ENCODE measurements at regions not wholly inside any gene's neighbourhood (a gene's known extent, or its start where the extent isn't known, plus 50 kb on each side); places are given as distances from the start of the nearest gene placed in this dataset.

DNA sequence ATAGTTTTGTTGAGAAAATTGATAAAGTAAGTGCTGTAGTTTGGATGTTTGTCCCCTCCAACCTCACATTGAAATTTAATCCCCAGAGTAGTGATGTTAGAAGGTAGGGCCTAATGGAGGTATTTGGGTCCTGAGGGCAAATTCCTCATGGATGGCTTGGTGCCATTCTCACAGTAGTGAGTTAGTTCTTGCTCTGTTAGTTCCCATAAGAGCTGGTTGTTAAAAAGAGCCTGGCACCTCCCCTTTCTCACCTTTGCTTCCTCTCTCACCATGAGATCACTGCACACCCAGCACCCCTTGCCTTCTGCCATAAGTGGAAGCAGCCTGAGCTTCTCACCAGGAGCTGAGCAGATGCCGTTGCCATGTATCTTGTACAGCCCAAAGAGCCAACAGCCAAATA is 354.8 kb upstream of the NFIA start:
- POLR2A ChIA-PET = no interaction called here
- H3K4me3 Mint-ChIP-seq = no peak overlapping the region

DNA sequence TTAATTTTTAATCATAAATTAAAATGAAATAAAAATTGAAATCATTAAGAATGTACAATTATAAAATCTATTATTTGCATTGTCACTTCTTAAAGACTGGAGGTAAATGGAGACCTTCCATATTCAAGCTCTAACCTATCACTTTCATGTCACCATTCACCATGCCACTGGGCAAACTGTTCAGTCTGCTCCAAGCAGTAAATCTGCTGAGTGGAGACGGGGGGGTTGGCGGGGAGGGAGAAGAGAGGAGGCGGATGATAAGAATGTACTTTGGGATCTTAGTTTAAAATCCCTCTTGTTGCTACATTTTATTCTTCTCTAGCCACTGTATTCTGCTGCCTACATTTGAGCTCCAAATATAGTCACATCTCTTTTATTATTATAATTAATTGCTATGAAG is 365.9 kb upstream of the NFIA start:
- Mint-ChIP-seq H3K4me1 (no peaks in the 10 kb centered on the region), H3K27ac (no peak overlapping the region), H3K27me3 (no peaks in the 10 kb centered on the region), H3K4me3 (no peak overlapping the region), H3K36me3 (ENCODE audit: low read depth) (no peaks in the 10 kb centered on the region), H3K9me3 (peaks cover 5% of the 10 kb centered on the region)
- intact Hi-C loops (cut with micrococcal nuclease) = no loop called here
- DNase-seq (no peak), ATAC-seq (ENCODE audit: low read depth) (no peak)
- POLR2A ChIA-PET = no interaction called here
- no peak for TF ChIP-seq CTCF (IDR thresholded peaks at IDR 0.05)
- CTCF ChIA-PET = no interaction called here

More for the DNA sequence above, 354.8 kb upstream of the NFIA start:
- Mint-ChIP-seq H3K36me3 (ENCODE audit: low read depth) (no peaks in the 10 kb centered on the region), H3K9me3 (no peaks in the 10 kb centered on the region), H3K27ac (no peak overlapping the region), H3K27me3 (peaks cover 2% of the 10 kb centered on the region), H3K4me1 (no peaks in the 10 kb centered on the region)
- CTCF ChIA-PET = no interaction called here
- intact Hi-C loops (cut with micrococcal nuclease) = no loop called here
- ATAC-seq (ENCODE audit: low read depth) = no peak
- DNase-seq = no peak
- no peak for TF ChIP-seq CTCF (IDR thresholded peaks at IDR 0.05)

DNA sequence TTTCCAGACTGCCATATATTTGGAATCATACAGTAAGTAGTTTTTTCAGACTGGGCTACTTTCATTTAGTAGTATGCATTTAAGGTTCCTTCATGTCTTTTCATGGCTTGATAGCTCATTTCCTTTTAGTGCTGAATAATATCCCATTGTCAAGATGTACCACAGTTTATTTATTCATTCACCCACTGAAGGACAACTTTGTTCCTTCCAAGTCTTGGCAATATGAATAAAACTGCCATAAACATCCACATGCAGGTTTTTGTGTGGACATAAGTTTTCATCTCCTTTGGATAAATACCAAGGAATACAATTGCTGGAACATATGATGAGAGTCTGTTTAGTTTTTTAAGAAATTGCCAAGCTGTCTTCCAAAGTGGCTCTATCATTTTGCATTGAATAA is 366.4 kb upstream of the NFIA start:
- no peak for TF ChIP-seq CTCF (IDR thresholded peaks at IDR 0.05)
- no peaks in the 10 kb centered on the region for H3K27me3 Mint-ChIP-seq
- H3K4me3 Mint-ChIP-seq = no peak overlapping the region
- DNase-seq = no peak
- no peaks in the 10 kb centered on the region for H3K36me3 Mint-ChIP-seq (ENCODE audit: low read depth)
- CTCF ChIA-PET = no interaction called here
- intact Hi-C loops (cut with micrococcal nuclease) = no loop called here
- POLR2A ChIA-PET = no interaction called here
- H3K4me1 Mint-ChIP-seq = no peaks in the 10 kb centered on the region
- no peak overlapping the region for H3K27ac Mint-ChIP-seq
- no peak for ATAC-seq (ENCODE audit: low read depth)
- peaks cover 8% of the 10 kb centered on the region for H3K9me3 Mint-ChIP-seq

DNA sequence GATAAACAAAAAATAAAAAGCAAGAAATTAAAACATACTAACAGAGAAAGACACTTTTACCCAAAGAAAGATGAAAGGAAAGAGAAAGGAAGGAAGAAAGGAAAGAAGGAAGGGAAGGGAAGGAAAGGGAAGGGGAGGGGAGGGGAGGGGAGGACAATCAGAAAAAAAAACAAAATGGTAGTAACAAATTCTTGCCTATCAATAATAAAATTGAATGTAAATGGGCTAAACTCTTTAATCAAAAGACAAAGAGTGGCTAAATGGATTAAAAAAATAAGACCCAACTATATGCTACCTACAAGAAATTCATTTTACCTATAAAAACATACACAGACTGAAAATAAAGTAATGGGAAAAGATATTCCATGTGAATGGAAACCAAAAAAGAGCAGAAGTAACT is 372.9 kb upstream of the NFIA start:
- POLR2A ChIA-PET = no interaction called here
- intact Hi-C loops (cut with micrococcal nuclease) = no loop called here
- no peak overlapping the region for H3K4me3 Mint-ChIP-seq
- no peaks in the 10 kb centered on the region for H3K4me1 Mint-ChIP-seq
- DNase-seq = no peak
- no peaks in the 10 kb centered on the region for H3K36me3 Mint-ChIP-seq (ENCODE audit: low read depth)
- H3K9me3 Mint-ChIP-seq = peaks cover 11% of the 10 kb centered on the region
- peaks cover 3% of the 10 kb centered on the region for H3K27me3 Mint-ChIP-seq
- ATAC-seq (ENCODE audit: low read depth) = no peak
- no peak overlapping the region for H3K27ac Mint-ChIP-seq
- CTCF ChIA-PET = no interaction called here
- TF ChIP-seq CTCF (IDR thresholded peaks at IDR 0.05) = no peak

- POLR2A ChIA-PET = no interaction called here
- Mint-ChIP-seq H3K36me3 (ENCODE audit: low read depth) (no peaks in the 10 kb centered on the region), H3K27me3 (peaks cover 3% of the 10 kb centered on the region), H3K9me3 (peaks cover 3% of the 10 kb centered on the region), H3K4me3 (no peak overlapping the region), H3K27ac (no peak overlapping the region), H3K4me1 (no peaks in the 10 kb centered on the region)
- no peak for DNase-seq
- intact Hi-C loops (cut with micrococcal nuclease) = no loop called here
- no peak for TF ChIP-seq CTCF (IDR thresholded peaks at IDR 0.05)
- CTCF ChIA-PET = interaction anchor here (0.5 kb wide), 1 partner anchor 1044 kb away, joined by 3 read pairs; no protein-coding TSS in a partner anchor
- ATAC-seq (ENCODE audit: low read depth) = no peak
These were observed 377.3 kb upstream of the NFIA start for GRCh38 chr1:60705026-60705425.
